Thoracic aorta (tissue), 2 donors: ENCODE measurements at regions not wholly inside any gene's neighbourhood (a gene's known extent, or its start where the extent isn't known, plus 50 kb on each side); places are given as distances from the start of the nearest gene placed in this dataset.

ENCODE experiments used
- ATAC-seq: fragments of 150-250 bp; one replicate; pipeline ENCODE4 v1.8.0; 2017; ENCODE audit warnings: low read depth; ENCODE audit not compliant: insufficient number of reproducible peaks, low FRiP score
- DNase-seq: peaks from one replicate; pipeline ENCODE4 v3.0.0-alpha.2; 2020; ENCODE audit warnings: low spot score
- H3K27ac ChIP-seq, 2 donors: fragments of 200-600 bp; sonication (generic); 1 replicate in 1 of 2; 2 replicates in 1 of 2; pipeline ENCODE4 v1.5.1; 2016; ENCODE audit warnings: mild to moderate bottlenecking in 2 of 2, moderate library complexity in 2 of 2
- H3K27me3 ChIP-seq: fragments of 200-600 bp; sonication (generic); replicated peaks from 2 replicates; pipeline ENCODE4 v1.6.0; 2016; ENCODE audit warnings: mild to moderate bottlenecking; ENCODE audit not compliant: insufficient read depth
- H3K36me3 ChIP-seq: fragments of 200-600 bp; sonication (generic); one replicate; pipeline ENCODE4 v1.5.1; 2016
- H3K4me1 ChIP-seq, 2 donors: fragments of 200-600 bp; sonication (generic); 1 replicate in 1 of 2; 2 replicates in 1 of 2; pipeline versions ENCODE4 v1.5.1 to v1.6.0; 2016; ENCODE audit warnings: low read depth in 2 of 2, mild to moderate bottlenecking in 1 of 2; ENCODE audit not compliant: control insufficient read depth in 1 of 2
- H3K4me3 ChIP-seq: fragments of 200-600 bp; sonication (generic); 2 replicates; pipeline ENCODE4 v1.5.1; 2016; ENCODE audit warnings: mild to moderate bottlenecking
- H3K9me3 ChIP-seq: fragments of 200-600 bp; sonication (generic); 2 replicates; pipeline ENCODE4 v1.5.1; 2016
- TF ChIP-seq, protein P1 (sequence below): fragments of 200-600 bp; sonication (generic); IDR thresholded peaks from one replicate; pipeline ENCODE4 v1.5.1; 2019; ENCODE audit warnings: antibody characterized with exemption

DNA sequence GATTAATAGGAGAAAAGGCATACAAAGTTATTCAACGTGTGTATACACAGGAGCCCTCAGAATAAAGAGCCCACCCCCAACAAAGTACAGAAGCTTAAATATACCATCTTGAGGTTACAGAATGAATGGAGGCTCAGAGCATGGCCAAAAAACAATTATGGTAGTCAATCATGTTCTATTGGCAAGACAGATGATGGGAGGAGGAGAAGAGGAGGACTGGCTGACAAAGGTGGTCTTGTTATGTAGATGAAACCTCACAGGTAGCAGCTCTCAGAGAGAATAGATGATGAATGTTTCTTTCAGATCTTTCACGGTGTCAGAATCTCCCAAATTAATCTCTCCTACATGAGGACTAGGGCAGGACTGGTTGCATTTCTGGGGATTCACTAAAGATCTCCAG is 66.0 kb downstream of the ARL4C start:
- Histone ChIP-seq H3K4me1 (no peaks in the 10 kb centered on the region), H3K9me3 (no peaks in the 10 kb centered on the region), H3K27ac (no peak overlapping the region), H3K36me3 (no peaks in the 10 kb centered on the region), H3K4me3 (no peak overlapping the region), H3K27me3 (no peaks in the 10 kb centered on the region)
- TF ChIP-seq, protein P1, sequence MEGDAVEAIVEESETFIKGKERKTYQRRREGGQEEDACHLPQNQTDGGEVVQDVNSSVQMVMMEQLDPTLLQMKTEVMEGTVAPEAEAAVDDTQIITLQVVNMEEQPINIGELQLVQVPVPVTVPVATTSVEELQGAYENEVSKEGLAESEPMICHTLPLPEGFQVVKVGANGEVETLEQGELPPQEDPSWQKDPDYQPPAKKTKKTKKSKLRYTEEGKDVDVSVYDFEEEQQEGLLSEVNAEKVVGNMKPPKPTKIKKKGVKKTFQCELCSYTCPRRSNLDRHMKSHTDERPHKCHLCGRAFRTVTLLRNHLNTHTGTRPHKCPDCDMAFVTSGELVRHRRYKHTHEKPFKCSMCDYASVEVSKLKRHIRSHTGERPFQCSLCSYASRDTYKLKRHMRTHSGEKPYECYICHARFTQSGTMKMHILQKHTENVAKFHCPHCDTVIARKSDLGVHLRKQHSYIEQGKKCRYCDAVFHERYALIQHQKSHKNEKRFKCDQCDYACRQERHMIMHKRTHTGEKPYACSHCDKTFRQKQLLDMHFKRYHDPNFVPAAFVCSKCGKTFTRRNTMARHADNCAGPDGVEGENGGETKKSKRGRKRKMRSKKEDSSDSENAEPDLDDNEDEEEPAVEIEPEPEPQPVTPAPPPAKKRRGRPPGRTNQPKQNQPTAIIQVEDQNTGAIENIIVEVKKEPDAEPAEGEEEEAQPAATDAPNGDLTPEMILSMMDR, result no peak
- no peak for DNase-seq
- no peak for ATAC-seq

DNA sequence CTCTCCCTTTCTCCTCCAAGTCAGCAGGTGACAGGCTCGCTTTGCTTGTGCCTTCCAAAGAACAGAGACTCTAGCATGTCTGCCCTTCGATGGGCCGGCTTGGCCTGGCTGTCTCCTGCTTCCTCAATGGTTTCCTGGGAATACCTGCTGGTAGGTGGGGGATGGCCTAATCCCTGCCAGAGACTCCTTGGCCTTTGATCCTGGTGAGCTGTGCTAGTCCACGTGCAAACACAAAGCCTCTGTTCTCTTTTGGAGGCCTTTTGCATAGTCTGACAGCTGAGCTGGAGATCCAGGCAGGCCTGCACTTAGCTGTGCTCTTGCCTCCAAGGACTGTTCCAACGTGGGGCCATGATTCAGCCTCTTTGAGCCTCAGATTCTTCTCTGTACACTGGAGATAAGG is 67.6 kb downstream of the ARL4C start:
- DNase-seq, result no peak

GRCh38 chr2:234427081-234428061 is 69.5 kb downstream of the ARL4C start:
- Histone ChIP-seq H3K4me1 (peaks cover 0 to 3% of the 10 kb centered on the region in 2 donors), H3K27me3 (no peaks in the 10 kb centered on the region), H3K27ac (no peak overlapping the region), H3K4me3 (no peak overlapping the region), H3K9me3 (no peaks in the 10 kb centered on the region), H3K36me3 (no peaks in the 10 kb centered on the region)
- TF ChIP-seq, protein P1, result no peak
- DNase-seq (no peak), ATAC-seq (no peak)

More for the DNA sequence above, 67.6 kb downstream of the ARL4C start:
- no peak overlapping the region for H3K27ac ChIP-seq
- ATAC-seq, result no peak
- no peak overlapping the region for H3K4me3 ChIP-seq
- no peaks in the 10 kb centered on the region for H3K4me1 ChIP-seq
- H3K9me3 ChIP-seq, result no peaks in the 10 kb centered on the region
- H3K36me3 ChIP-seq, result no peaks in the 10 kb centered on the region
- H3K27me3 ChIP-seq, result no peaks in the 10 kb centered on the region
- TF ChIP-seq, protein P1, result no peak

- DNase-seq (no peak), ATAC-seq (no peak)
- Histone ChIP-seq H3K27ac (no peak overlapping the region), H3K9me3 (no peaks in the 10 kb centered on the region), H3K36me3 (no peaks in the 10 kb centered on the region), H3K4me3 (no peak overlapping the region), H3K4me1 (peaks cover 0 to 5% of the 10 kb centered on the region in 2 donors), H3K27me3 (no peaks in the 10 kb centered on the region)
- TF ChIP-seq, protein P1, result no peak
Measured at GRCh38 chr2:234426616-234427015, 70.3 kb downstream of the ARL4C start.

DNA sequence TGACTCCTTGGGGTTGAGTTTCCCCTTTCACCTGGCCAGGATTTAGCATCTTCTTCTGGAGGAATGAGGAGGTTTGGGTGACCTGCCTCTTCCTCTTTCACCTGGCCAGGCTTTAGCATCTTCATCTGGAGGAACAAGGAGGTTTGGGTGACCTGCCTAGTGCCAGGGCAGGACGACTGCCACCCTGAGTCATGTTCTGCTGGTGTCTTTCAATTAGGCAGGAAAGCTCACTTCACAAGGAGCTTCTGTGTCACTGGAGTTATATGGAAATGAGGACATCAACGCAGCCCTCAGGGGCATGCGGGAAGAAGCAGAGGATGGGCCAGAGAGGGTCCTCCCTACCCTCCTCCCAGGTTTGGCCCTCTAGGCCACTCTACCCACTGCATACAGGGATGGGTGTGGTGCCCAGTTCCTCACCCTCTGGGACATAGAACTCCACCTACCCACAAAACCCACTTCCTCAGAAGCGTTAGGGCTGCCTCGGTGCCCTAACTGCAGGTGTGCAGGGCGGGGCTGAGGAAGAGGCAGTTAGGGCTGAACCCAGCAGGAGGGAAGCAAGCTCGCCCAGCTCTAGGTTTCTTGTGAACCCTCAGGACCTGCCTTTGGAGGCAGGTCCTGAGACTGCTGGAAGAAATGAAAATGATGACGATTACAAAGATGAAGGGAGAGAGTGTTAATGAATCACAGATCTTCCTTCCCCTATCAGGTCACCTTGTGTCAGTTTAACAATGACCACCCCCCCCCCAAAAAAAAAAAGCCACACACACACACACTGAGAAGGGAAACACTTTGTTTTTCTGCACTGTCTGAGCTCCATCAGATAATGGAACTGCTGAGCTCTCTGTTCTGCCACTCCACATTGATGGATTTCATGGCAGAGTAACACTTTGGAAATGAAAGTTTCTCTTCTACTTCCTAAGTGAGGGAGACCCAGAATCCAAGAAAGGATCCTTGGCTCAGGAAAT is 71.0 kb downstream of the ARL4C start:
- ATAC-seq, result no peak
- Histone ChIP-seq H3K27ac (no peak overlapping the region), H3K4me3 (no peak overlapping the region)

More for the DNA sequence above, 71.0 kb downstream of the ARL4C start:
- no peaks in the 10 kb centered on the region for H3K27me3 ChIP-seq
- H3K9me3 ChIP-seq, result no peaks in the 10 kb centered on the region
- DNase-seq, result no peak
- peaks cover 0 to 5% of the 10 kb centered on the region in 2 donors for H3K4me1 ChIP-seq
- TF ChIP-seq, protein P1, result no peak
- no peaks in the 10 kb centered on the region for H3K36me3 ChIP-seq
